B cell (primary cell): ENCODE measurements at regions not wholly inside any gene's neighbourhood (a gene's known extent, or its start where the extent isn't known, plus 50 kb on each side); places are given as distances from the start of the nearest gene placed in this dataset.

Source experiments
- ATAC-seq: fragments of 200-7000 bp; cut with Tn5 transposase; one replicate; pipeline ENCODE4 v1.10.0; 2021; ENCODE audit warnings: low read depth, mild to moderate bottlenecking, moderate number of reproducible peaks, moderate library complexity
- CTCF ChIA-PET: fragments of 350-600 bp; sonication (Branson Sonifier 250); formaldehyde crosslinking; loops from one replicate; lab custom pipeline; 2021; ENCODE audit warnings: antibody characterized with exemption, inconsistent platforms; lab: Charles Lee
- POLR2A ChIA-PET: fragments of 350-600 bp; sonication (Branson Sonifier 250); formaldehyde crosslinking; loops from one replicate; lab custom pipeline; 2021; ENCODE audit warnings: antibody characterized with exemption; lab: Charles Lee
- DNase-seq: peaks from one replicate; pipeline ENCODE4 v3.0.0; 2013
- H2AFZ ChIP-seq: 2 replicates; pipeline ENCODE4 v1.6.1; 2012; ENCODE audit warnings: mild to moderate bottlenecking, low read depth, low read length; ENCODE audit not compliant: insufficient read depth, poor library complexity, severe bottlenecking
- H3K27ac ChIP-seq, 2 donors: 1 replicate in 1 of 2; 2 replicates in 1 of 2; pipeline ENCODE4 v1.5.1; 2012 to 2013; ENCODE audit warnings: low read length in 2 of 2, mild to moderate bottlenecking in 2 of 2, moderate library complexity in 1 of 2
- H3K27me3 ChIP-seq, 4 experiments: fragments of 200-600 bp in 1 of 4; sonication (generic) in 1 of 4; replicated peaks in 1 of 4; 1 replicate in 2 of 4; 2 replicates in 2 of 4; pipeline versions ENCODE4 v1.6.1 to v1.7.0; 2013 to 2016; ENCODE audit warnings: low read length in 3 of 4, mild to moderate bottlenecking in 2 of 4, mixed read lengths in 1 of 4, moderate library complexity in 1 of 4; ENCODE audit not compliant: insufficient read depth in 4 of 4, control insufficient read depth in 3 of 4; ENCODE audit errors: control extremely low read depth in 1 of 4
- H3K36me3 ChIP-seq, 2 experiments: replicated peaks in 1 of 2; 1 replicate in 1 of 2; 2 replicates in 1 of 2; pipeline versions ENCODE4 v1.6.1 to v1.7.1; 2013; ENCODE audit warnings: low read length in 1 of 2; ENCODE audit not compliant: insufficient read depth in 2 of 2, control insufficient read depth in 1 of 2; ENCODE audit errors: control extremely low read depth in 1 of 2, extremely low read depth in 1 of 2
- H3K4me1 ChIP-seq, 2 donors: fragments of 200-600 bp in 1 of 2; sonication (generic) in 1 of 2; 1 replicate in 1 of 2; 2 replicates in 1 of 2; pipeline versions ENCODE4 v1.5.1 to v1.6.1; 2013 to 2017; ENCODE audit warnings: low read length in 2 of 2; ENCODE audit not compliant: control insufficient read depth in 2 of 2, insufficient read depth in 2 of 2
- H3K4me2 ChIP-seq: replicated peaks from 2 replicates; pipeline ENCODE3; 2012; ENCODE audit warnings: mild to moderate bottlenecking, low read depth, low read length; ENCODE audit not compliant: poor library complexity, severe bottlenecking
- H3K4me3 ChIP-seq, 5 experiments: fragments of 200-600 bp in 1 of 5; sonication (generic) in 1 of 5; 1 replicate in 3 of 5; 2 replicates in 2 of 5; pipeline versions ENCODE4 v1.5.1 to v1.7.0; 2011 to 2016; ENCODE audit warnings: low read length in 4 of 5, mild to moderate bottlenecking in 4 of 5, low read depth in 2 of 5, control low read depth in 1 of 5, moderate library complexity in 1 of 5; ENCODE audit not compliant: insufficient read depth in 1 of 5; ENCODE audit errors: control extremely low read depth in 1 of 5, extremely low read depth in 1 of 5
- H3K79me2 ChIP-seq: fragments of 200-600 bp; sonication (generic); one replicate; pipeline ENCODE4 v1.6.0; 2016; ENCODE audit warnings: low read length; ENCODE audit not compliant: control insufficient read depth, insufficient read depth
- H3K9ac ChIP-seq: fragments of 200-600 bp; sonication (generic); 2 replicates; pipeline ENCODE4 v1.6.1; 2017; ENCODE audit warnings: mild to moderate bottlenecking, low read length, moderate library complexity
- H3K9me3 ChIP-seq, 3 donors: one replicate each; pipeline versions ENCODE4 v1.6.1 to v1.7.1; 2013; ENCODE audit warnings: low read length in 2 of 3; ENCODE audit not compliant: control insufficient read depth in 2 of 3, insufficient read depth in 1 of 3; ENCODE audit errors: control extremely low read depth in 1 of 3
- H4K20me1 ChIP-seq: 2 replicates; pipeline ENCODE4 v1.6.0; 2012; ENCODE audit warnings: mild to moderate bottlenecking, low read length; ENCODE audit not compliant: insufficient read depth, control insufficient read depth, poor library complexity, severe bottlenecking
- H3K27ac Mint-ChIP-seq: one replicate; pipeline ENCODE4 v1.8.0; 2021; ENCODE audit warnings: mixed read lengths
- H3K27me3 Mint-ChIP-seq: one replicate; pipeline ENCODE4 v1.8.0; 2021; ENCODE audit warnings: mixed read lengths
- H3K4me1 Mint-ChIP-seq: one replicate; pipeline ENCODE4 v1.8.0; 2021; ENCODE audit warnings: mixed read lengths
- H3K4me3 Mint-ChIP-seq: one replicate; pipeline ENCODE4 v1.8.0; 2021; ENCODE audit warnings: mixed read lengths
- H3K9me3 Mint-ChIP-seq: one replicate; pipeline ENCODE4 v1.8.0; 2022; ENCODE audit warnings: mixed read lengths; ENCODE audit not compliant: insufficient read depth
- EZH2 ChIP-seq: IDR thresholded peaks from 2 replicates; pipeline ENCODE4 v1.6.1; 2012; ENCODE audit warnings: borderline replicate concordance, low read depth, mild to moderate bottlenecking, moderate library complexity, low read length; ENCODE audit not compliant: insufficient read depth, poor library complexity, severe bottlenecking
- WGBS: methylation state at CpG from one replicate; pipeline ENCODE4 v1.1.5; 2013; ENCODE audit warnings: missing lambda C conversion rate; ENCODE audit not compliant: insufficient coverage; 5-methylcytosine and 5-hydroxymethylcytosine counted together
- intact Hi-C: fragments of 100-400 bp; cut with micrococcal nuclease; formaldehyde crosslinking; loops from one replicate; pipeline ENCODE4 v1.10.0; 2022
- TF ChIP-seq, protein P1 (sequence below): fragments of 200-600 bp; IDR thresholded peaks from one replicate; pipeline ENCODE4 v1.8.0; 2022; ENCODE audit warnings: antibody characterized with exemption, mild to moderate bottlenecking

DNA sequence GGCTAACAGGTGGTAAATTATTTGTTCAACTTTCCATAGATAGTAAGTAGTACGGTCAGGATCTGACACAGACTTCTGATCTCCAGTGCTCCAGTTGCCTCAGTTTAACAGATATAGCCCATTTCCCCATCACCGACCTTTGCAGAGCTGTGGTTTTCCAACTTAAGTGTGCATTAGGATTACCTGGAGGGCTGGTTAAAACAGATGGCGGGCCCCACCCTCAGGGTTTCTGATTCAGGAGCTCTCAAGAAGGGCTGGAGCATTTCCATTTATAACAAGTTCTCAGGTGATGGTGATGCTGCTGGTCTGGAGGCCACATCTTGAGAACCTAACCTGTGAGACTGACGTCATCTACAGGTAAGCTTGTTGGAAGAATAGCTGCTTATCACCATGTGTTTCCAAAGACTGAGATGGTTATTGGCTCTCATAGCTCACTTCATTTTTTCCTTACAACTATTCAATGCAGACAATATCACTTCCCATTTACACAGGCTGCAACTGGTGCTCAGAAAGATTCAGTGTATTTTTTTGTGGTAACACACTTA is 360.1 kb upstream of the CHD6 start:
- DNase-seq (no peak), ATAC-seq (no peak)
- no peaks in the 10 kb centered on the region for H3K79me2 ChIP-seq
- Mint-ChIP-seq H3K27me3 (no peaks in the 10 kb centered on the region), H3K27ac (no peak overlapping the region), H3K4me1 (no peaks in the 10 kb centered on the region), H3K4me3 (no peak overlapping the region), H3K9me3 (no peaks in the 10 kb centered on the region)
- H3K4me1 ChIP-seq = no peaks in the 10 kb centered on the region
- H3K36me3 ChIP-seq = no peaks in the 10 kb centered on the region
- H3K4me3 ChIP-seq = no peak overlapping the region
- H3K27ac ChIP-seq = no peak overlapping the region
- no peaks in the 10 kb centered on the region for H3K27me3 ChIP-seq
- intact Hi-C loops = no loop called here
- 100% methylated on average over 1 of the region's 4 CpGs for WGBS
- H2AFZ ChIP-seq = no peak overlapping the region
- no peaks in the 10 kb centered on the region for H4K20me1 ChIP-seq
- no peak overlapping the region for H3K4me2 ChIP-seq
- CTCF ChIA-PET = no interaction called here
- POLR2A ChIA-PET = no interaction called here
- TF ChIP-seq, protein P1, sequence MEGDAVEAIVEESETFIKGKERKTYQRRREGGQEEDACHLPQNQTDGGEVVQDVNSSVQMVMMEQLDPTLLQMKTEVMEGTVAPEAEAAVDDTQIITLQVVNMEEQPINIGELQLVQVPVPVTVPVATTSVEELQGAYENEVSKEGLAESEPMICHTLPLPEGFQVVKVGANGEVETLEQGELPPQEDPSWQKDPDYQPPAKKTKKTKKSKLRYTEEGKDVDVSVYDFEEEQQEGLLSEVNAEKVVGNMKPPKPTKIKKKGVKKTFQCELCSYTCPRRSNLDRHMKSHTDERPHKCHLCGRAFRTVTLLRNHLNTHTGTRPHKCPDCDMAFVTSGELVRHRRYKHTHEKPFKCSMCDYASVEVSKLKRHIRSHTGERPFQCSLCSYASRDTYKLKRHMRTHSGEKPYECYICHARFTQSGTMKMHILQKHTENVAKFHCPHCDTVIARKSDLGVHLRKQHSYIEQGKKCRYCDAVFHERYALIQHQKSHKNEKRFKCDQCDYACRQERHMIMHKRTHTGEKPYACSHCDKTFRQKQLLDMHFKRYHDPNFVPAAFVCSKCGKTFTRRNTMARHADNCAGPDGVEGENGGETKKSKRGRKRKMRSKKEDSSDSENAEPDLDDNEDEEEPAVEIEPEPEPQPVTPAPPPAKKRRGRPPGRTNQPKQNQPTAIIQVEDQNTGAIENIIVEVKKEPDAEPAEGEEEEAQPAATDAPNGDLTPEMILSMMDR = no peak
- TF ChIP-seq EZH2 = no peak
- no peak overlapping the region for H3K9ac ChIP-seq
- H3K9me3 ChIP-seq = no peaks in the 10 kb centered on the region

DNA sequence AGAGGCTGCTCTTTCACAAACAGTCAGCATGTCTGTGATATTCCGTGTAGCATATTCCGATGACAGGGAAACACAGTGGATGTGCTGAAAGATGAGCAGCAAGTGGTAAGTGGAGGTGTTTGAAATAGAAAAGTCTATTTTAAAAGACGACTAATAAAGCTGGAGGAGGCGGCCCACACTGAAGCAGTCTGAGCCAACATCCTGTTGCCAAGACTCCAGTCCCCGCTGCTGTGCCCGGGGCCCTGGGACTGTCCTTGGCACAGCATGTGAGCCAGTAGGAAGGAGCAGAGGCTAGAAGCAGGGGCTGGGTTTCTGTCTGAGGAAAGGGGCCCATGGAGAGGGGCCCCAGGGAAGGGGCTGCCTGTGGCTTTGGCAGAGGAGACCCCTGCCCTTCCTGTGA is 351.5 kb upstream of the CHD6 start:
- ChIA-PET CTCF (no interaction called here), POLR2A (no interaction called here)
- Histone ChIP-seq H3K9me3 (peaks cover 0 to 5% (median 0%) of the 10 kb centered on the region in 3 donors), H3K36me3 (no peaks in the 10 kb centered on the region), H4K20me1 (no peaks in the 10 kb centered on the region), H3K4me3 (no peak overlapping the region), H3K4me1 (no peaks in the 10 kb centered on the region), H3K4me2 (no peak overlapping the region), H3K27ac (no peak overlapping the region), H3K27me3 (no peaks in the 10 kb centered on the region), H3K9ac (no peak overlapping the region), H3K79me2 (no peaks in the 10 kb centered on the region), H2AFZ (no peak overlapping the region)
- DNase-seq (no peak), ATAC-seq (no peak)
- Mint-ChIP-seq H3K27me3 (peaks cover 5% of the 10 kb centered on the region), H3K27ac (no peak overlapping the region), H3K9me3 (no peaks in the 10 kb centered on the region), H3K4me1 (no peaks in the 10 kb centered on the region), H3K4me3 (no peak overlapping the region)
- intact Hi-C loops = no loop called here
- 40% methylated on average over 5 of the region's 6 CpGs for WGBS
- TF ChIP-seq EZH2 = no peak
- TF ChIP-seq, protein P1 = no peak
